H1 (cell line): ENCODE measurements at regions not wholly inside any gene's neighbourhood (a gene's known extent, or its start where the extent isn't known, plus 50 kb on each side); places are given as distances from the start of the nearest gene placed in this dataset.

Experiments
- CTCF ChIA-PET: fragments of 300-600 bp; sonication (Branson Sonifier 250); formaldehyde crosslinking; loops from one replicate; lab custom pipeline; 2021; ENCODE audit not compliant: partially characterized antibody; lab: Charles Lee
- POLR2A ChIA-PET: fragments of 300-600 bp; sonication (Branson Sonifier 250); formaldehyde crosslinking; loops from one replicate; lab custom pipeline; 2021; ENCODE audit warnings: inconsistent platforms; ENCODE audit not compliant: partially characterized antibody; lab: Charles Lee
- DNase-seq, 2 experiments: peaks; one replicate each; pipeline versions ENCODE4 v3.0.0 to v3.0.0-alpha.2; 2010 to 2022; ENCODE audit warnings: low spot score in 2 of 2, low read depth in 1 of 2, mixed read lengths in 1 of 2
- FAIRE-seq: peaks from 2 replicates; lab custom pipeline; 2011; peaks lifted over from hg19 to GRCh38; lab: Jason Lieb, UNC
- H2AFZ ChIP-seq: 2 replicates; pipeline ENCODE4 v1.8.1; 2012; ENCODE audit warnings: low read length, inconsistent platforms
- H2AK5ac ChIP-seq: 2 replicates; pipeline ENCODE4 v1.6.1; 2013; ENCODE audit warnings: low read depth, low read length
- H2BK120ac ChIP-seq: replicated peaks from 2 replicates; pipeline ENCODE3; 2013; ENCODE audit warnings: low read depth, low read length, inconsistent platforms
- H2BK12ac ChIP-seq: 2 replicates; pipeline ENCODE4 v1.6.1; 2013; ENCODE audit warnings: low read depth, low read length
- H2BK15ac ChIP-seq: 2 replicates; pipeline ENCODE4 v1.6.1; 2013; ENCODE audit warnings: low read length
- H2BK20ac ChIP-seq: 2 replicates; pipeline ENCODE4 v1.6.1; 2013; ENCODE audit warnings: low read length
- H2BK5ac ChIP-seq: 2 replicates; pipeline ENCODE4 v1.6.1; 2013; ENCODE audit warnings: low read depth, low read length
- H3K14ac ChIP-seq: 2 replicates; pipeline ENCODE4 v1.6.1; 2013; ENCODE audit warnings: inconsistent platforms; ENCODE audit not compliant: insufficient read length
- H3K18ac ChIP-seq: 2 replicates; pipeline ENCODE4 v1.6.1; 2013; ENCODE audit warnings: low read length; ENCODE audit errors: extremely low read depth
- H3K23ac ChIP-seq: 2 replicates; pipeline ENCODE4 v1.6.1; 2013; ENCODE audit warnings: inconsistent platforms; ENCODE audit not compliant: insufficient read length
- H3K23me2 ChIP-seq: 2 replicates; pipeline ENCODE4 v1.6.1; 2013; ENCODE audit warnings: low read depth, low read length
- H3K27ac ChIP-seq: 2 replicates; pipeline ENCODE4 v1.6.1; 2011; ENCODE audit warnings: low read depth, low read length, inconsistent platforms
- H3K27me3 ChIP-seq, 4 experiments: replicated peaks in 1 of 4; 1 replicate in 1 of 4; 2 replicates in 3 of 4; pipeline versions ENCODE4 v1.6.1 to v1.8.1; 2011 to 2013; ENCODE audit warnings: low read length in 3 of 4, mild to moderate bottlenecking in 3 of 4, inconsistent platforms in 2 of 4, mixed read lengths in 2 of 4, moderate library complexity in 1 of 4; ENCODE audit not compliant: control insufficient read depth in 3 of 4, insufficient read depth in 3 of 4; ENCODE audit errors: extremely low read depth in 1 of 4
- H3K36me3 ChIP-seq, 4 experiments: 2 replicates each; pipeline versions ENCODE4 v1.6.1 to v1.8.1; 2011 to 2013; ENCODE audit warnings: mild to moderate bottlenecking in 4 of 4, low read length in 3 of 4, moderate library complexity in 2 of 4, control low read depth in 1 of 4, inconsistent platforms in 1 of 4; ENCODE audit not compliant: insufficient read depth in 4 of 4, control insufficient read depth in 2 of 4
- H3K4ac ChIP-seq: replicated peaks from 2 replicates; pipeline ENCODE3; 2013; ENCODE audit warnings: low read length, low read depth, mixed read lengths, inconsistent platforms; ENCODE audit not compliant: insufficient read length
- H3K4me1 ChIP-seq, 4 experiments: replicated peaks in 1 of 4; 1 replicate in 1 of 4; 2 replicates in 3 of 4; pipeline versions ENCODE4 v1.6.1 to v1.8.1; 2011 to 2013; ENCODE audit warnings: low read length in 3 of 4, inconsistent platforms in 2 of 4, mixed read lengths in 1 of 4; ENCODE audit not compliant: insufficient read depth in 4 of 4, control insufficient read depth in 3 of 4
- H3K4me2 ChIP-seq, 2 experiments: 2 replicates each; pipeline versions ENCODE4 v1.6.1 to v1.8.1; 2011 to 2013; ENCODE audit warnings: low read depth in 2 of 2, low read length in 2 of 2, control low read depth in 1 of 2, inconsistent platforms in 1 of 2, mild to moderate bottlenecking in 1 of 2; ENCODE audit not compliant: insufficient read depth in 1 of 2
- H3K4me3 ChIP-seq, 4 experiments: fragments of 200-600, 300-600 bp in 1 of 4; sonication (generic), shearing (Covaris generic), sonication (Bioruptor Twin) in 1 of 4; 2 replicates each; pipeline versions ENCODE4 v1.5.1 to v1.8.1; 2011 to 2016; ENCODE audit warnings: low read length in 4 of 4, low read depth in 3 of 4, control low read depth in 2 of 4, inconsistent platforms in 2 of 4, mild to moderate bottlenecking in 2 of 4, mixed read lengths in 1 of 4, moderate library complexity in 1 of 4; ENCODE audit not compliant: insufficient read depth in 2 of 4; ENCODE audit errors: extremely low read depth in 1 of 4
- H3K56ac ChIP-seq: replicated peaks from 2 replicates; pipeline ENCODE3; 2013; ENCODE audit warnings: low read depth, mild to moderate bottlenecking, mixed read lengths, low read length, inconsistent platforms; ENCODE audit not compliant: insufficient read length
- H3K79me1 ChIP-seq: 2 replicates; pipeline ENCODE4 v1.6.1; 2013; ENCODE audit warnings: low read depth, low read length, control low read depth
- H3K79me2 ChIP-seq, 2 experiments: 2 replicates each; pipeline versions ENCODE4 v1.6.1 to v1.8.1; 2012 to 2013; ENCODE audit warnings: low read length in 2 of 2, mild to moderate bottlenecking in 2 of 2, inconsistent platforms in 1 of 2; ENCODE audit not compliant: insufficient read depth in 2 of 2, control insufficient read depth in 1 of 2
- H3K9ac ChIP-seq, 4 experiments: replicated peaks in 1 of 4; 1 replicate in 1 of 4; 2 replicates in 3 of 4; pipeline versions ENCODE4 v1.6.1 to v1.8.1; 2011 to 2013; ENCODE audit warnings: low read depth in 3 of 4, low read length in 3 of 4, control low read depth in 2 of 4, mild to moderate bottlenecking in 2 of 4, moderate library complexity in 2 of 4, inconsistent platforms in 1 of 4; ENCODE audit errors: extremely low read depth in 1 of 4
- H3K9me3 ChIP-seq, 2 experiments: 2 replicates each; pipeline versions ENCODE4 v1.6.1 to v1.8.1; 2012 to 2013; ENCODE audit warnings: mild to moderate bottlenecking in 2 of 2, moderate library complexity in 2 of 2, control low read depth in 1 of 2, inconsistent platforms in 1 of 2, low read depth in 1 of 2, low read length in 1 of 2, mixed read lengths in 1 of 2; ENCODE audit not compliant: insufficient read depth in 2 of 2
- H4K20me1 ChIP-seq, 2 experiments: replicated peaks in 1 of 2; 2 replicates each; pipeline versions ENCODE3 to v1.8.1; 2011 to 2013; ENCODE audit warnings: inconsistent platforms in 2 of 2, low read length in 2 of 2, mild to moderate bottlenecking in 1 of 2; ENCODE audit not compliant: insufficient read depth in 2 of 2, control insufficient read depth in 1 of 2
- H4K5ac ChIP-seq: 2 replicates; pipeline ENCODE4 v1.6.1; 2013; ENCODE audit warnings: low read length, low read depth, mixed read lengths, inconsistent platforms; ENCODE audit not compliant: insufficient read length
- H4K8ac ChIP-seq: 2 replicates; pipeline ENCODE4 v1.8.0; 2013; ENCODE audit warnings: mild to moderate bottlenecking, moderate library complexity, low read length, inconsistent platforms; ENCODE audit not compliant: insufficient read depth; ENCODE audit errors: extremely low read depth
- H4K91ac ChIP-seq: replicated peaks from 2 replicates; pipeline ENCODE3; 2013; ENCODE audit warnings: low read length, mixed read lengths, inconsistent platforms; ENCODE audit not compliant: insufficient read length
- CBX8 ChIP-seq: fragments of 300-800, 300-1000 bp; sonication (generic); IDR thresholded peaks from 2 replicates; pipeline ENCODE4 v1.7.1; 2016; ENCODE audit warnings: low read depth, low read length, borderline replicate concordance
- RFX5 ChIP-seq: IDR thresholded peaks from 2 replicates; pipeline ENCODE4 v1.6.1; 2011; ENCODE audit warnings: low read depth, low read length, improper control_type of control experiment, borderline replicate concordance
- SIX5 ChIP-seq: IDR thresholded peaks from 2 replicates; pipeline ENCODE4 v1.6.1; 2011; ENCODE audit warnings: mild to moderate bottlenecking, low read depth, low read length
- TBP ChIP-seq: IDR thresholded peaks from 2 replicates; pipeline ENCODE4 v1.6.1; 2011; ENCODE audit warnings: low read depth, low read length, improper control_type of control experiment
- WGBS, 2 experiments: shearing (Covaris generic) in 1 of 2; methylation state at CpG; one replicate each; pipeline versions ENCODE4 v1.1.6 to v1.1.7; 2013 to 2015; ENCODE audit warnings: low lambda C conversion rate in 2 of 2, mixed read lengths in 2 of 2, inconsistent platforms in 1 of 2, low coverage in 1 of 2, missing lambda C conversion rate in 1 of 2; ENCODE audit not compliant: insufficient replicate concordance in 2 of 2, insufficient coverage in 1 of 2, insufficient read length in 1 of 2; ENCODE audit errors: extremely low coverage in 1 of 2, missing lambda C conversion rate in 1 of 2; 5-methylcytosine and 5-hydroxymethylcytosine counted together

DNA sequence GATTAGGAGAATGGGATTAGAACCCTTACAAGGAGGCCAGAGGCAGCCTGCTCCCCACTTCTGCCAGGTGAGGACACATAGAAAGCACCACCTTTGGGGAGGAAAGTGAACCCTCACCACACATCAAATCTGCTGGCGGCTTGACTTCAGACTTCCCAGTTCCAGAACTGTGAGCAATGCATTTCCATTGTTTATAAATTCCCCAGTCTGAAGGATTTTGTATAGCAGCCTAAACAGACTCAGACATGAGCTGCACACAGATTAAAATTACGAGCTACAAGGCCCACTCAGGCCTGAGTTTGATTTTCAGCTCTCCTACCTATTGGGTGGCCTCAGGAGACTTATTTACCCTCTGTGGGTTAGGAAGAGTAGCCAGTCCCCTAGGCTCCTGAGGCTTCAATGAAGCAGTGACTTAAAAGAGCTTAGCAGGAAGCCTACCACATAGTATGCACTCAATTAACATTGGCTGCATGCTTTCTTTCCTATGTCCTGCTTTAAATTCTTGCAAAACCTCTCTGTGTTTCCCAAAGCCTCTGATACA lies 350.7 kb upstream of the ZMIZ1 start:
- Histone ChIP-seq H3K4me3 (no peak overlapping the region), H2BK15ac (no peak overlapping the region), H3K36me3 (no peaks in the 10 kb centered on the region; a peak in 1 of 8 replicates), H3K27ac (no peak overlapping the region), H3K9ac (no peak overlapping the region), H2BK120ac (no peak overlapping the region), H3K23ac (no peak overlapping the region), H2BK20ac (no peak overlapping the region), H4K5ac (no peak overlapping the region), H4K20me1 (no peaks in the 10 kb centered on the region), H3K9me3 (no peaks in the 10 kb centered on the region), H3K4me2 (no peak overlapping the region), H3K56ac (no peak overlapping the region), H3K79me2 (no peaks in the 10 kb centered on the region), H2AFZ (no peak overlapping the region), H2BK12ac (no peak overlapping the region), H3K14ac (no peak overlapping the region), H3K4ac (no peak overlapping the region), H3K79me1 (no peaks in the 10 kb centered on the region), H4K91ac (no peak overlapping the region), H3K18ac (no peak overlapping the region; the same call in 1 of the 2 replicates), H4K8ac (no peak overlapping the region), H2AK5ac (no peak overlapping the region), H3K27me3 (no peaks in the 10 kb centered on the region), H3K4me1 (peaks cover 0 to 4% (median 2%) of the 10 kb centered on the region in 4 experiments; a peak in 3 of 7 replicates), H3K23me2 (no peaks in the 10 kb centered on the region), H2BK5ac (no peak overlapping the region)
- WGBS, 2 experiments = 83% methylated on average over 2 of the region's 2 CpGs; no CpG with 5 or more reads in 1 of the 2 experiments
- DNase-seq (no peak), FAIRE-seq (no peak)
- POLR2A ChIA-PET = no interaction called here
- CTCF ChIA-PET = no interaction called here
- TF ChIP-seq TBP = no peak
- no peak for TF ChIP-seq CBX8
- TF ChIP-seq RFX5 = no peak
- TF ChIP-seq SIX5 = no peak
